Activated T-cell treated with anti-CD3 and anti-CD28 coated beads for 24 hours (primary cell): ENCODE measurements at regions not wholly inside any gene's neighbourhood (a gene's known extent, or its start where the extent isn't known, plus 50 kb on each side); places are given as distances from the start of the nearest gene placed in this dataset.
"Not testable (repeated sequence)": the region's sequence is repeated elsewhere in the genome, so short reads cannot be mapped to it uniquely, and the experiment has no call there.

Source experiments
- DNase-seq: peaks from one replicate; pipeline ENCODE4 v3.0.0-alpha.2; 2020; ENCODE audit warnings: low read depth

DNA sequence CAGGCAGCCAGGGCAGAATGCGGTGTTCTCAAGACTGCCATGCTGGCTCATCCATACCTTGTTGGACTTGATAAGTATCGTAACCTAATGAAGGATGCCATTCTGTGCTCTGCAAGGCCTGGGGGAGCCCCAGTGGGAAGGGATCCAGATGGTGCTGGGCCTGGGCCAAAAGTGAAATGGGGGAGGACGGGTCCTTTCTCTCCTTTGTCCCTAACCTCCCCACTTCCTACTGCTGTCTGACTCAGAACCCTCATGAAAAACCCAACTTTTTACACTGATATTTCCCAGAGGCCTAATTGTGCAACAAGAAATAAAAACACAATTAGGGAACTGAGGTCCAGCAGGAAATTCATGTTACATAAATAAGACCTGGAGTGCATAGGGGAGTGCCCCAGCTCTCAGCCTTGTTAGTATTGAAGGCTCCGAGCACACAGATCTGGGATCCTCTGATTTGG, 193.7 kb upstream of the SVIL start:
- no peak for DNase-seq

DNA sequence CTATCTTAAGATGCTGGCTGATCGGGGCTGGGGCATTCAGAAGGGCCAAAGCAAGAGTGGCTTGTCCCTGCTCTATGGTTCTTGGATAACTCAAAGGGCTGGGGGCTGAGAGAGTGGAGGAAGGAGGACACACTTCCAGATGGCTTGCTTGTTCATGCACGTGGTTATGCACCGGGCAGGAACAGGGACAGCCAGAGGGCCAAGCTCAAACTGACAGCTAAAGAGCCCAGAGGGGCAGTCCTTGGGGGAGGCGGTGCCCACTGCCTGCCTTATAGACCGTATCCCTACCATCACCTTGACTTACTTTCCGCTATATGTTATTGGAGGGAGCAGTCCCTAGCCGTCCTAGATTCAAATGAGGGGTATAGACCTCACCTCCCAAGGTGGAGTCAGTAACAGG, 192.7 kb upstream of the SVIL start:
- DNase-seq = no peak

- no peak for DNase-seq
These were observed 192.2 kb upstream of the SVIL start for GRCh38 chr10:29826801-29827450.

GRCh38 chr10:29826221-29826620, 191.4 kb upstream of the SVIL start:
- DNase-seq = no peak

DNA sequence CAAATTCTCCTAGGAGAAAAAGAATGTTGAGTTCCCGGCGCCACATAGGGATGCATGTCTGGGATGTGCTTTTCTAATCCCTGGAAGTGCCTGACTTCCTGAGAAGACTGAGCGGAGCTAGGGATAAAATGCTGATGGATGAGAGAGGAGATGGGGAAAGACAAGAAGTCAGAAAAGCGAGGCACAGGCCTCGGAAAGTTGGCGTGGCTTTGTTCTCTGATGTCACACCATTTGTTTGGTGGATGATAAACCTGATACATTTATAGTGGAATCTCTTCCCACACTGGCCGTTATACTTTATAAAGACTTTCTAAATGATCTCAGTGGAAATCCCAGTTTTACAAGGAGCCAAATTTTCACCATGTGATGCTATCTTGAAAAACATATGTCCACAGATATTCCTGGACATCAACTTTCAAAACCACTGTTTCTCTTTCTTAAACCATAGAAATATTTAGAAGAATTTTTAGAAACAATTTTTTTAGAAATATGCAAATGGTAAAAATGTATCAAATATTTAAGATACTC, 188.8 kb upstream of the SVIL start:
- DNase-seq = no peak

DNA sequence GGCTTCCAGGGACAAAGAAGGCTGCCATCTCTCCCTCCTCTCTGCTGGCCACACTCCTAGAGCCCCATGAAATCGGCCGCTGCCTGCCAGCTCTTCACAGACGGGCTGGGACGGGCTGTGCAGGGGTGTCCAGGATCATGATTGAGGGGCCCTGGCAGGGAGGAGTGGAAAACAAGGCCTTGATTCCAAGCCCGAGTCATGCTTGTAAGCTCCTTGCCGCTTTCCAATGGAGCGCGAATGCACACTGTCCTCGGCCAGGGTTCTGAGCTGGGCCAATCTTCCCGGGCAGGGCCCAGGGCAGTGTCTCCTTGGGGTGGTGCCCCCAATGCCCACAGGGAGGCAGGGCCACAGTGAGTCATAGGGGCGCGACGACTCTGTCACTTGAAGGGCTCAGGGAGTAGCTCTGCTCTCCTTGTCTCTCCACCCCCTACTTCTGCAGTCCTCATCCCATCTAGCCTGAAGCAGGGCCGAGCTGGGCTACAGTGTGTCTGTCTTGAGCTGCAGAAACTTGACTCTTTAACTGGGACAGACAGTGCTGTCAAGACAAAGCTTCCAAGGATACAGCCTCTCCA, 186.2 kb upstream of the SVIL start:
- DNase-seq = no peak

GRCh38 chr10:29816801-29817558, 182.2 kb upstream of the SVIL start:
- no peak for DNase-seq

DNA sequence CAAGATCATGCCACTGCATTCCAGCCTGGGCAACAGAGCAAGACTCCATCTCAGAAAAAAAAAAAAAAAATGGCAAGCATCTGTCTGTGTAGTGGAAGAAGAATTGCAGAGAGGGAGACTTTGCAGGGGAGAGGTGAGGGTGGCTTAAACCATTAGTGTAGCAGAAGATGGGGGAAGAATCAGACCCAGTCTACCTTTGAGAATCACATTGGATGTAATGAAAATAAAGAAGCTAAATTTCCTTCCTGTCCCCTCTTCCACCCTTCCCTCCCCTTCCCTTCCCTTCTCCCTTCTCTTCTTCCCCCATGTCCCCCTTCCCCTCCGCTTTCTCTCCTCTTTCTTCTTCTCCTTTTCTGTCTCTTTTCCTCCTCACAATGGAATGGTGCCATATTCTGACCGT, 180.8 kb upstream of the SVIL start:
- DNase-seq = no peak

DNA sequence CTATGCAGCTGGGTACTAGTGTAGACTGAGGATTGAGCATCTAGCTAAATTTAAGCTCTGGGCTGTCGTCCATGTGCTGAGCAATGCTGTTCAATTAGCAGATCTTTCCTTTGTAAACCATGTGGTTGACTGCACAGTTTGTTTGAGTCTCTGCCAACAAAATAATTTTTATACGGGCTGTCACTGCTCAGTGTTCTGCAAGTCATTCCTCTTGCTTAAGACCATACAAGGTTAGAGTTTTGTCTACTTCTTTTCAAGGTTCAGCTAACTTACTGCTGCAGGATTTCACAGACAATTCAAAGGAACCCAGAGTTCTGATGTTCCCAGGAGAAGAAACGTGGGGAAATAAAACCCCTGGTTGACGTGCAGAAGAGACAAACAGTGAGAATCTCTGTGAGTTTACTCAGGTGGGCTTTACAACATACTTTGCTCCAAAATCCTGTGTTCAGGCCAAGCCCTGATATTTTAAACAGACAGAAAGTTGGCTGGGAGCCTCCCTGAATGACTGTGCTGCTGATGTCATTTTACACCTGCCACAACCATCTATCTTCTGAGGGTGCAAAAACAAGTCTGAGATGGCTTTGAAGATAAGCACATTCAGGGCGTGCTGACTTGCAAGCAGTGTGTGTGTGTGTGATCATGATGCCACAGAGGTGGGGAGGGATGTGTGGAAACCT, 177.1 kb upstream of the SVIL start:
- peak; percentile 2 for DNase-seq

GRCh38 chr10:29810816-29811215, 176.0 kb upstream of the SVIL start:
- no peak for DNase-seq

GRCh38 chr10:29810231-29810630, 175.5 kb upstream of the SVIL start:
- DNase-seq = not testable (repeated sequence)

GRCh38 chr10:29809383-29809782, 174.6 kb upstream of the SVIL start:
- no peak for DNase-seq

GRCh38 chr10:29807163-29807806, 172.5 kb upstream of the SVIL start:
- DNase-seq = no peak

- DNase-seq = no peak
These were observed 171.6 kb upstream of the SVIL start for GRCh38 chr10:29806350-29806788.

GRCh38 chr10:29805134-29805723, 170.5 kb upstream of the SVIL start:
- no peak for DNase-seq

GRCh38 chr10:29804025-29804852, 169.5 kb upstream of the SVIL start:
- DNase-seq = no peak

- DNase-seq = no peak
These were observed 167.4 kb upstream of the SVIL start for GRCh38 chr10:29802171-29802570.

- no peak for DNase-seq
These were observed 164.3 kb upstream of the SVIL start for GRCh38 chr10:29798921-29799690.

DNA sequence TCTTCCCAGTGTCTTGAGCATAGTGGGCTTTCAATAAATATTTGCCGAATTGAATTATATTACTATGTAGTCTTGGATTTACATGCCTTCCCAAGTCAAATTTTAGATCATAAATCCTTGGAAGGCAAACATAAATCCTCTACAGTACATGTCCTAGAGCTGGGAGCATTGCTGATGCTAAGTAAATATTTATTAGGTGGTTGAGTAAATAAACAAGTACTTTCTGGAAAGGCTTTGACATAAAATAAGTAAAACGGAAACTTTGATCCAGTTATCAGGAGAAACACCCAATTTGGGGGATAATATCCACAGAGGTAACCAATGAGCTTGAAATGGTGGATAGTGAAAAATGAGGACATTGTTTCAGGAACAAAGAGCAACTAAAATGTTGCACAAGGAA, 162.8 kb upstream of the SVIL start:
- DNase-seq = no peak

DNA sequence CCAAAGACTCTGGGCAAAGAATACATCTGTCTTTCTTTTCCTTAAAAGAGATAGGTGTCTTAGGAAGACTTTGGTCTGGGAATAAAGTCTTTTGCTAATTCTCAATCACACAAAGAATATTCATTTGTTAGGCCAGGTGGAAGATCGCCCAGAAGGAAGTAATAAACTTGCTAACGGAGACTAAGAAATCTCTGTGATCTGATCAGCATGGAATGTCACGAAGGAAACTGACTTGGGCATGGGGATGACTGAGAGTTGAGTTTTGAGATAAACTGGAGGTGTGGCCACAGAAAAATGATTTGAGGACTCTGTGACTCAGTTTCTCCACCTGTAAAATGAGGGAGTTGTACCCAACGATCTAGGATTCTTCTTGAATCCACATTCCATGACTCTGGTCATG, 161.1 kb upstream of the SVIL start:
- DNase-seq = no peak
